ENCODE measurements at regions not wholly inside any gene's neighbourhood (a gene's known extent, or its start where the extent isn't known, plus 50 kb on each side); places are given as distances from the start of the nearest gene placed in this dataset.

- Histone ChIP-seq H3K27ac (ENCODE audit: insufficient read depth, low read depth, low read length) (no peak overlapping the region), H3K27me3 (ENCODE audit: control insufficient read depth in 2 of 2, insufficient read depth in 2 of 2, low read length in 2 of 2) (no peaks in the 10 kb centered on the region), H3K9me1 (replicated peaks; ENCODE audit: control insufficient read depth, extremely low read depth, insufficient read depth, low read length) (no peaks in the 10 kb centered on the region), H3K9ac (replicated peaks; ENCODE audit: extremely low read depth, insufficient read depth, low read length) (no peak overlapping the region), H3K9me3 (replicated peaks; ENCODE audit: control insufficient read depth, insufficient read depth, low read length) (no peaks in the 10 kb centered on the region), H3K4me1 (ENCODE audit: control insufficient read depth, extremely low read depth, insufficient read depth, low read length) (no peaks in the 10 kb centered on the region), H4K20me1 (replicated peaks; ENCODE audit: control insufficient read depth, extremely low read depth, insufficient read depth, low read length) (no peaks in the 10 kb centered on the region), H3K36me3 (ENCODE audit: control insufficient read depth in 2 of 2, extremely low read depth in 1 of 2, insufficient read depth in 2 of 2, low read length in 2 of 2) (no peaks in the 10 kb centered on the region), H3K79me2 (ENCODE audit: control insufficient read depth, insufficient read depth, low read length) (no peaks in the 10 kb centered on the region), H2AFZ (ENCODE audit: low read depth, low read length) (no peak overlapping the region), H3K4me3 (replicated peaks in 1 of 3; ENCODE audit: insufficient read depth in 1 of 3, low read depth in 1 of 3, low read length in 3 of 3) (no peak overlapping the region), H3K4me2 (ENCODE audit: insufficient read depth, low read length) (no peak overlapping the region)
- no TSS peak for BruUV-seq (replicated peaks)
- TF ChIP-seq FOS (IDR thresholded peaks at IDR 0.05; ENCODE audit: borderline replicate concordance, insufficient read depth, low read length) (no peak), GATA2 (IDR thresholded peaks at IDR 0.05; ENCODE audit: insufficient read depth, insufficient read length, low read depth, low read length) (no peak), EZH2 (IDR thresholded peaks at IDR 0.05; ENCODE audit: borderline replicate concordance, low read depth, low read length, severe bottlenecking) (no peak), JUN (IDR thresholded peaks at IDR 0.05; ENCODE audit: borderline replicate concordance, insufficient read depth, insufficient read length, low read depth) (no peak), CTCF (IDR thresholded peaks at IDR 0.05; ENCODE audit: extremely low read depth in 1 of 2, insufficient read depth in 1 of 2, low read depth in 1 of 2, low read length in 2 of 2) (no peak), POLR2A (IDR thresholded peaks at IDR 0.05; ENCODE audit: low read depth, low read length) (no peak), POLR2AphosphoS5 (IDR thresholded peaks at IDR 0.05; ENCODE audit: insufficient read depth, low read depth, low read length) (no peak), MAX (IDR thresholded peaks at IDR 0.05; ENCODE audit: insufficient read depth, insufficient read length) (no peak), MYC (IDR thresholded peaks at IDR 0.05; ENCODE audit: low read depth, low read length) (no peak)
- no peak for FAIRE-seq
- intact Hi-C loops (cut with micrococcal nuclease) (no loop called here), dilution Hi-C loops (cut with MboI; ENCODE audit: extremely low pct_ligation_motif_present, low sequenced_read_pairs) (no loop called here)
- POLR2A ChIA-PET, result no interaction called here
- CTCF ChIA-PET, result no interaction called here
- DNase-seq (ENCODE audit: low read depth, low spot score), result no peak
Measured at GRCh38 chr6:23396949-23397348, 729.1 kb upstream of the NRSN1 start.
